VCaP (cell line): ENCODE measurements at regions not wholly inside any gene's neighbourhood (a gene's known extent, or its start where the extent isn't known, plus 50 kb on each side); places are given as distances from the start of the nearest gene placed in this dataset.

Experiments used
- H3K27ac ChIP-seq: fragments of 450-650 bp; 2 replicates; pipeline ENCODE4 v1.5.1; 2017
- TF ChIP-seq, protein P1 (sequence below): fragments of 450-650 bp; conservative IDR thresholded peaks from 2 replicates; pipeline ENCODE4 v1.5.1; 2017; ENCODE audit warnings: mild to moderate bottlenecking, moderate library complexity

DNA sequence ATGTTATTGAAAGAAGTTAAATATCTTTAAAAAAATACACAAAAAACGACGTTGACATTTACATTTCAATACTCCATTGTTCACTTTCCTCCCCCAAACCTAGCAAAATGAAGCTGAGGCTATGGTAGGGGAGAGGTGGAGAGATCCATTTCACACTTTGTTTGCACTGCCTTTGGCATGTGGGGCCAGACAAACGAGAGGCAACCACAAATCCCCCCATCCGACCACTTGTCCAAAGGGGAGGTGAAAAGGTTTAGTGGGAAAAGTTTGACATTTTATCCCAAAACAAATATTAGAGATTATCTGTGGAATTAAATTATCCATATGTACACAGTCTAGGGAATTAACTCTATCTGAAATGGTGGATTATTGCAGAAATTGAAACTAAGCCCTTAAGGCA, 261.7 kb upstream of the FIGN start:
- TF ChIP-seq, protein P1, sequence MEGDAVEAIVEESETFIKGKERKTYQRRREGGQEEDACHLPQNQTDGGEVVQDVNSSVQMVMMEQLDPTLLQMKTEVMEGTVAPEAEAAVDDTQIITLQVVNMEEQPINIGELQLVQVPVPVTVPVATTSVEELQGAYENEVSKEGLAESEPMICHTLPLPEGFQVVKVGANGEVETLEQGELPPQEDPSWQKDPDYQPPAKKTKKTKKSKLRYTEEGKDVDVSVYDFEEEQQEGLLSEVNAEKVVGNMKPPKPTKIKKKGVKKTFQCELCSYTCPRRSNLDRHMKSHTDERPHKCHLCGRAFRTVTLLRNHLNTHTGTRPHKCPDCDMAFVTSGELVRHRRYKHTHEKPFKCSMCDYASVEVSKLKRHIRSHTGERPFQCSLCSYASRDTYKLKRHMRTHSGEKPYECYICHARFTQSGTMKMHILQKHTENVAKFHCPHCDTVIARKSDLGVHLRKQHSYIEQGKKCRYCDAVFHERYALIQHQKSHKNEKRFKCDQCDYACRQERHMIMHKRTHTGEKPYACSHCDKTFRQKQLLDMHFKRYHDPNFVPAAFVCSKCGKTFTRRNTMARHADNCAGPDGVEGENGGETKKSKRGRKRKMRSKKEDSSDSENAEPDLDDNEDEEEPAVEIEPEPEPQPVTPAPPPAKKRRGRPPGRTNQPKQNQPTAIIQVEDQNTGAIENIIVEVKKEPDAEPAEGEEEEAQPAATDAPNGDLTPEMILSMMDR = no peak
- no peak overlapping the region for H3K27ac ChIP-seq

DNA sequence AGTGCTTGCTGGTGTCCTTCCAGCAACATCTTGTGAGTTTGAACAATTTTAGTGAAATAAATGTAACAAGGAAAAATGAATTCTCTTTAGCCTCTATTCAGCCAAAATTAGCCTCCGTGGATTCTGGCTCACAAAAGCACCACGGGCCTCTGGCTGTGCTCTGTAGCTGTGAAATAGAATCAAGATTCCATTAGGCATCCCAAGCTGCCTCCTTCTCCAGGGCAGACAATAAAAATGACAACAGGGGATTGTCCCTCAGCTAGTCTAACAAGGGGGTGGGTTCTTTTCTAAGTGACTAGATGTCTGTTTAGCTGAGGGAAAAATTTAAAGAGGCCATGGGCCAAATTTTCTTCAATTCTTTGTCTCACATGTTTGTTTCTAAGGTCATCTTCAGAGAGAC, 254.7 kb upstream of the FIGN start:
- no peak overlapping the region for H3K27ac ChIP-seq
- TF ChIP-seq, protein P1 = no peak

DNA sequence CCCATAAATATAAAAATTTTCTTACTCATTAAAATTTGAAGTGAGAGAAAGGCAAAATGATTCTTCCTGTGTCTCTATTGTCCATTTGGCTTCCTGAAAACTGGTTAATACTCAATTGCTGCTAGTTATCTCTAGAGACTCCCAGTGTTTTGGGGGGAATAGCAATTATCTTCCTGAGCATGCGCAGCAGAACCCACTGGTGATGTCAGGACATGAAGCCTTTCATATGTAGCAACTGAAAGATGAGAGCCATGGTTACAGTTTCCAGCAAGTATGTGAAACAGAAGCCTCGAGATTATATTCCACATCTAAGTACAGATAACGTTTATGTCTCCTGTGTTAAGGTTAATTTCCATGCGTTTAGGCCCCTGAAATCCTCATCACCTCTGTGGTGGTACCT, 254.3 kb upstream of the FIGN start:
- TF ChIP-seq, protein P1 = no peak
- H3K27ac ChIP-seq = no peak overlapping the region

DNA sequence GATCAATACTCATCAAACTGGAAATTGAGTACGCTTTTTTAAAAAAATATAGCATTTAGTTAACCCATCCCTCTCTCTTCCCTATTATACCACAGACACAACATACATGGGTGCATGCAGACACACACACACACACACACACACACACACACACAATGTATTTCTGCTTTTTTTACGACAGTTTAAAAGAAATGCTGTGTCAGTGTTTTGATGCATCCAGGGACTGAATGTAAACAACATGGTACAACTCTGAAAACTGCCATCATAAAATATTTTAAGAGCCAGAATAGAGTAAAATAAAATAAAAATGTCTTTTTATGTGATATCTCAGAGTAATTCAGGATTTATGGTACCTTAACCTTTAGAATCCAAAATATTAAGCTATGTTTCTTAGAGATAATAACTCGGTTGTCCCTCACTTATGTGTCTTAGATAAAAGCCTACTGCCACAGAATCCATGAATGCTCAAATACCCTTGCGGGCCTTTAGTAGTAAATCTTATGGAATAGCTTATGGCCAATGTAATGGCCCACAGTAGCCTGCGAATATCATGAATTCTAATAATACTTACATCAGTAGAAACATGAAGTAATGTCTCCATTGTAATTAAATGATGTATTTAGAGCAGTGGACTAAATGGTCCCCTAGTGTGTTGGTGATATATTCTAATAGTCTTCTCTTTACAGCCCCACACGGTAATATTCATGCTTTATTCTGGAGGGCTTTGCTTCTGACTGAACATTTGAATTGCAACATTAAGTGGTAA, 251.6 kb upstream of the FIGN start:
- TF ChIP-seq, protein P1 = no peak

DNA sequence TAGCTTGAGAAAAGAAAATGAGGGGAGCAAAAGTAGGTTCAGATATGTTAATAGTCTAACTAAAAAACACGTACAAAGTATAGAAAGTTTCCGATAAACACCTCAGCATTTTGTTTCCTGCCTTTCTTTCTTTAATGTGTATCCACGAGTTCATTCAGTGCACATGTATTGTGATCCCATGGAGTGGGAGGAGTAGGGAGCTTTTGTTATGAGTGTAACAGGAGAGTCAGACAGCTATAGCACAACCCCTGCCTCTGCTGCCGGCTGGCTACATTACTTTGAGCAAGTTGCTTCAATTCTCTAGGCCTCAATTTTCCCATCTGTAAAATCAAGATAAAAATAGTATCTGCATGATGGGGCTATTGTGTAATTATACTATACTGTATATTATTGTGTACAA, 249.2 kb upstream of the FIGN start:
- TF ChIP-seq, protein P1 = no peak

More for the DNA sequence above, 251.6 kb upstream of the FIGN start:
- H3K27ac ChIP-seq = no peak overlapping the region

DNA sequence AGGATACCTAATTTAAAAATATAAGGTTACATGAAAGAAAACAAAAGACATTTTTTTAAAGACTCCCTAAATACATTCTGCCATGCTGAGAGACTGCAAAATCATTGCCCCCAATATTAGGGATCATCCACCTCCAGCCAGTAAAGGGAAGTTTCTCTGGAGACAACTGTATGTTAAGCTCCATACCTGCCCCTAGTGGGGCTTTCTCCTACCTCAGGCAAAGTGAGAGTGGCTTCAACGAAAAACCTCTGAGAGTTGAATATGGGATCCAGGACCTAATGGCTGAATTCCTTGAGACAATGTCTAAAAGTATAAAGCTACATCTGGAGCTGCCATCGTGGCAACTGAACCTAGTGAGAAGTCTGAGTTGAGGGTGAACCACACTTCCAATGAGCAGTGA, 248.1 kb upstream of the FIGN start:
- H3K27ac ChIP-seq = no peak overlapping the region

More for the DNA sequence above, 249.2 kb upstream of the FIGN start:
- H3K27ac ChIP-seq = no peak overlapping the region

DNA sequence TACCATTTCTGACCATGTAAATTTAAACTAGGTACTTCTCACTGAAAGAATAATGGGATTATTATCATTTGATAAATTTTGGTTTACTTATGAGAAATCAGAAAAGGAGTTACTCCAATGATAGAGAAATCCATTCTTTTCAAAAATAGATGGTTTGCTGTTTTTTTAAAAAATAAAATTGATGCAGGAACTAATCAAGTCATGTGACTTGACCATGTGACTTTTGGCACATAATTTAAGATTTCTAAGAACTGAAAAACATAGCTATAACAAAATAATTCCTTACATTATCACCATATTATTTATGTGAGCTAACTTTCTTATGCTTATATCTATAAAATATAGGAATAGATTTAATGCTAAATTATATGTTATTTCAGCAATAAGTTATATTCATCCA, 247.1 kb upstream of the FIGN start:
- TF ChIP-seq, protein P1 = no peak
- H3K27ac ChIP-seq = no peak overlapping the region

More for the DNA sequence above, 248.1 kb upstream of the FIGN start:
- TF ChIP-seq, protein P1 = no peak
